ENCODE measurements at regions not wholly inside any gene's neighbourhood (a gene's known extent, or its start where the extent isn't known, plus 50 kb on each side); places are given as distances from the start of the nearest gene placed in this dataset.

DNA sequence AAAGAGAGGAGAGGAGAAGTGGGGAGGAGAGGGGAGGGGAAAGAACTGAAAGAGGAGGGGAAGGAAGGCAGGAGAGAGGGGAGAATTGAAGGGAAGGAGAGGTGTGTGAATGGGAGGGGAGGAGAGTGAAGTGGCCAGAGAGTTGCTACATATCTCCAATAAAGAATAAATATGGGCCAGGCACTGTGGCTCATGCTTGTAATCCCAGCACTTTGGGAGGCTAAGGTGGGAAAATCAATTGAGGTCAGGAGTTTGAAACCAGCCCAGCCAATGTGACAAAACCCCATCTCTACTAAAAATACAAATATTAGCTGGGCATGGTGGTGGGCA, 482.4 kb downstream of the NAF1 start:
- TF ChIP-seq, protein P1, sequence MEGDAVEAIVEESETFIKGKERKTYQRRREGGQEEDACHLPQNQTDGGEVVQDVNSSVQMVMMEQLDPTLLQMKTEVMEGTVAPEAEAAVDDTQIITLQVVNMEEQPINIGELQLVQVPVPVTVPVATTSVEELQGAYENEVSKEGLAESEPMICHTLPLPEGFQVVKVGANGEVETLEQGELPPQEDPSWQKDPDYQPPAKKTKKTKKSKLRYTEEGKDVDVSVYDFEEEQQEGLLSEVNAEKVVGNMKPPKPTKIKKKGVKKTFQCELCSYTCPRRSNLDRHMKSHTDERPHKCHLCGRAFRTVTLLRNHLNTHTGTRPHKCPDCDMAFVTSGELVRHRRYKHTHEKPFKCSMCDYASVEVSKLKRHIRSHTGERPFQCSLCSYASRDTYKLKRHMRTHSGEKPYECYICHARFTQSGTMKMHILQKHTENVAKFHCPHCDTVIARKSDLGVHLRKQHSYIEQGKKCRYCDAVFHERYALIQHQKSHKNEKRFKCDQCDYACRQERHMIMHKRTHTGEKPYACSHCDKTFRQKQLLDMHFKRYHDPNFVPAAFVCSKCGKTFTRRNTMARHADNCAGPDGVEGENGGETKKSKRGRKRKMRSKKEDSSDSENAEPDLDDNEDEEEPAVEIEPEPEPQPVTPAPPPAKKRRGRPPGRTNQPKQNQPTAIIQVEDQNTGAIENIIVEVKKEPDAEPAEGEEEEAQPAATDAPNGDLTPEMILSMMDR (IDR thresholded peaks at IDR 0.05) = no peak
- no peak for TF ChIP-seq POLR2A (IDR thresholded peaks at IDR 0.05)

All from uterus (tissue), 2 donors.